Gastroesophageal sphincter (tissue), 3 donors: ENCODE measurements at regions not wholly inside any gene's neighbourhood (a gene's known extent, or its start where the extent isn't known, plus 50 kb on each side); places are given as distances from the start of the nearest gene placed in this dataset.

Experiments used
- POLR2A ChIP-seq, 2 donors: fragments of 450-650 bp; IDR thresholded peaks; one replicate each; pipeline ENCODE4 v1.6.1; 2017; ENCODE audit warnings: antibody characterized with exemption in 2 of 2, mild to moderate bottlenecking in 2 of 2, moderate library complexity in 1 of 2
- POLR2AphosphoS5 ChIP-seq: sonication (generic); formaldehyde crosslinking; IDR thresholded peaks from one replicate; pipeline ENCODE4 v1.6.1; 2017; ENCODE audit warnings: antibody characterized with exemption
- TF ChIP-seq, protein P1 (sequence below), 4 experiments: fragments of 200-600 bp in 2 of 4; fragments of 450-650 bp in 2 of 4; sonication (generic) in 1 of 4; IDR thresholded peaks; one replicate each; pipeline ENCODE4 v1.5.1; 2017 to 2019; ENCODE audit warnings: antibody characterized with exemption in 4 of 4, mild to moderate bottlenecking in 2 of 4, moderate library complexity in 2 of 4

DNA sequence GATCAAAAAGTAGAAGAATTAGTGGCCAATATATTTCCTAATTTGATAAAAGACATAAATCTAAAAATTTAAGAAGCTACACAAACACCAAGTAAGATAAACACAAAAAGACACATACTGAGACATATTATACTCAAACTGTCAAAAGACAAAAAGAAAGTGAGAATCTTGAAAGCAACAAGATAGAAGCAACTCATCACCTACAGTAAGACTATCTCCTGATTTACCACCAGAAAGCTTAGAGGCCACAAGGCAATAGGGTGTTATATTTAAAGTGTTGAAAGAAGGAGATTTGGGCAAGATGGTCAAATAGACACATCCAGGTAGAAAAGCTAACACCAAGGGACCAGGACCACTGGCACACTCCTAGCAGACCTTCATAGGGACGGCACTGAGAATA lies 79.4 kb downstream of the ITM2A start:
- TF ChIP-seq, protein P1, sequence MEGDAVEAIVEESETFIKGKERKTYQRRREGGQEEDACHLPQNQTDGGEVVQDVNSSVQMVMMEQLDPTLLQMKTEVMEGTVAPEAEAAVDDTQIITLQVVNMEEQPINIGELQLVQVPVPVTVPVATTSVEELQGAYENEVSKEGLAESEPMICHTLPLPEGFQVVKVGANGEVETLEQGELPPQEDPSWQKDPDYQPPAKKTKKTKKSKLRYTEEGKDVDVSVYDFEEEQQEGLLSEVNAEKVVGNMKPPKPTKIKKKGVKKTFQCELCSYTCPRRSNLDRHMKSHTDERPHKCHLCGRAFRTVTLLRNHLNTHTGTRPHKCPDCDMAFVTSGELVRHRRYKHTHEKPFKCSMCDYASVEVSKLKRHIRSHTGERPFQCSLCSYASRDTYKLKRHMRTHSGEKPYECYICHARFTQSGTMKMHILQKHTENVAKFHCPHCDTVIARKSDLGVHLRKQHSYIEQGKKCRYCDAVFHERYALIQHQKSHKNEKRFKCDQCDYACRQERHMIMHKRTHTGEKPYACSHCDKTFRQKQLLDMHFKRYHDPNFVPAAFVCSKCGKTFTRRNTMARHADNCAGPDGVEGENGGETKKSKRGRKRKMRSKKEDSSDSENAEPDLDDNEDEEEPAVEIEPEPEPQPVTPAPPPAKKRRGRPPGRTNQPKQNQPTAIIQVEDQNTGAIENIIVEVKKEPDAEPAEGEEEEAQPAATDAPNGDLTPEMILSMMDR (IDR thresholded peaks at IDR 0.05) = no peak
- TF ChIP-seq POLR2A (IDR thresholded peaks at IDR 0.05) (no peak), POLR2AphosphoS5 (no peak)
